GM19023 (cell line): ENCODE measurements at regions not wholly inside any gene's neighbourhood (a gene's known extent, or its start where the extent isn't known, plus 50 kb on each side); places are given as distances from the start of the nearest gene placed in this dataset.

Experiments
- ATAC-seq: cut with Tn5 transposase; IDR thresholded peaks from one replicate; pipeline ENCODE4 v1.9.1; 2021; ENCODE audit warnings: mild to moderate bottlenecking, moderate library complexity; ENCODE audit not compliant: unreplicated experiment

DNA sequence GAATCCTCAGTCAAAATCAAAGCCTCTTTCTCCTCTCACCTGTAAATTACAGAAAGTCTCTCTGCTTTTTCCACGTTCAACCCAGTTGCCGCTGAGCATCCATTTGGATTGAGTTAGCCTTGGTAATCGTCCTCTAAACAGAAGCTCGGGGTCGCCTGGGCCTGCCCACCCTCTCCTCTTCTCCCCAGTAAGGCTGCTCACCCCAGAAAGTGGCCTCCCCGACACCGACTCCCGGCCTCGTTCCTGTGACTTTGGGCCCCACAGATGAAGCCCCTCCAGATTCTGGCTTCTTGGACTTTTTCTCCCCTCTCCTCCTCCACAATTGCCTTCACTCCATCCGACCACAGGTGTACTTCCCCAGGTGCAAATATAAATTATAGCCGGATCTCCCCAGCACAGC, 1500.0 kb downstream of the BRD1 start:
- no peak for ATAC-seq

DNA sequence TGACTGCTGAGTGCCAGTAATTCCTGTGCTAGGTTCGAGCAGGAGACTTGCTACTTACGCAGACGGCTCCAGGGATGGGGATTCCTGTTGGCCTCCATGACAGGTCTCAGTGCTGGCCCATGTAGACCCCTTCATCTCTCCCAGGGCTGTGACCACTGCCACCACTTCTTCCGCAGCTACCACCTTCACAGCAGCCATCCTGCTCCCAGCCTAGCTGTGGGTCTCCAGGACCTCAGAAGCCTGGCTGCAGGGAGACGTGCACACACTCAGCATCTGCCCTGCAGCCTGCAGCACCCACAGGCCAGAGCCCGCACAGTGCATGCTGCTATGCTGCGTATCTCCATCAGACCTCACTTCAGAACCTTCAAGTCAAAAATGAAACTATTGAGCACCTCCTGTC, 1503.9 kb downstream of the BRD1 start:
- no peak for ATAC-seq

DNA sequence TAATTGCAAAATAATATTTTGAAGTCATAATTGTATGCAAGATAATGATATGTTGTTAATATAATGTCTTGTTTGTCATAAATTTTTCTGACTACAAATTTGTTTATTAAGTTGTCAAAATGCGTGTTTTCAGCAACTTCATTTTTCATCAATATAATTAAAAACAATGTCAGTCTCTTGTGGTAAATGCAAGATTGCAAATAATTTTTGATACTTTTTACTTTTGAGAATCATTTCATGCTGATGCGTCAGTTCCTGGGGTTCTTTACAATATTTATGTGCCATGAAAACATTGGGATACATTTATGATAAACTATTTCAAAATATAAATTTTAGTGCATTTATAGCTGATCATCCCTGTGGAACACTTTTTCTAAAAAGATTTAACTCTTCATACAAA, 1504.8 kb downstream of the BRD1 start:
- ATAC-seq: no peak

DNA sequence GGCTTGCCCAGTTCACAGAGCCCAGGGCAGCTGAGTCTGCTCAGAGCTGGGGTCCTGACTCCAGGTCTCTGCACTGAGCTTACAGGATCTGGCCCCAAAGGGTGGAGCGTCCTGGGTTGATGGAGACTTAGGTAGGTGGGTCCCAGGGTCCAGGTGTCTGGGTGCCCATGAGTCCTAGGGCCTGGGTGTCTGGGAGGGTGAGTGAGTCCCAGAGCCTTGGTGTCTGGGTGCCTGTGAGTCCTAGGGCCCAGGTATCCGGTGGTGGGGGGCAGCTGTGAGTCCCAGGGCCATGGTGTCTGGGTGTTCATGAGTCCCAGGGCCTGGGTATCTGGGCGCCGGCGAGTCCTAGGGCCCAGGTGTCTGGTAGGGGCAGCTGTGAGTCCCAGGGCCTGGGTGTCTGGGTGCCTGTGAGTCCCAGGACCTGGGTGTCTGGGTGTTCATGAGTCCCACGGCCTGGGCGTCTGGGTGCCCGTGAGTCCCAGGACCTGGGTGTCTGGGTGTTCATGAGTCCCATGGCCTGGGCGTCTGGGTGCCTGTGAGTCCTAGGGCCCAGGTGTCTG, 1505.6 kb downstream of the BRD1 start:
- no peak for ATAC-seq

DNA sequence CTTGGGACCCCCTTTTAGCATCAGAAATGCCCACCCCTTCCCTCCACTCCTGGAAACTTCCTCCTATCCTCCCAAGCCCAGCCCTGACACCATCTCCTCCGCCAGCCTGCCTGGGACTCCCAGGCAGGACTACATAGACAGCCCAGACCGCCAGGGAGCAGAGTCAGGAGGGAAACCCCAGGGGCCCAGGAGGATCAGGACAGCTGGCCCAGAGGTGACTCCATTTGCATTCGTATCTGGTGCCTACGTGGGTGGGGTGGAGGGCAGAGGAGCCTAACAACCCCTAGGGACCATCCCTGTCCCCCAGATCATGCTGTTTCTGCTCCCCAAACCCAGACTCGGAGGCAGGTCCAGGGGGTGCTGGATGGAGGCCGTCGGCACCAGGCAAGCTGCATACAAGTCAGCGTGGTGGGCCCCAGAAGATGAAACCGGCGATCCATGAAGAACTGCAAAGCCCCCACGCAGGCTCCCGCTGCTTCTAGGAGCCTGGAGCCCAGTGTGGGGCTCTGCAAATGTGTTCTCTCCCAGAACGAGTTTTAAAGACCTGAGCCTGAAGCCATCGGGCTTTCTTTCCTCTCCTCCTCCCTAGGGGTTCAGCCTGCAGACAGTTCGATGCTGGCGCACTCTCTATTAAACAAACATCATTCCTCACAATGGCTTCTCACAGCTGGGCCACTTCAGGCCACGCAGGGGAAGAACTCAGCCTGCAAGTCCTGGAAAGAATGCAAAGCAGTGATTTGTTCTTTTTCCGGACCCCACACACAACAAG, 1506.8 kb downstream of the BRD1 start:
- no peak for ATAC-seq

DNA sequence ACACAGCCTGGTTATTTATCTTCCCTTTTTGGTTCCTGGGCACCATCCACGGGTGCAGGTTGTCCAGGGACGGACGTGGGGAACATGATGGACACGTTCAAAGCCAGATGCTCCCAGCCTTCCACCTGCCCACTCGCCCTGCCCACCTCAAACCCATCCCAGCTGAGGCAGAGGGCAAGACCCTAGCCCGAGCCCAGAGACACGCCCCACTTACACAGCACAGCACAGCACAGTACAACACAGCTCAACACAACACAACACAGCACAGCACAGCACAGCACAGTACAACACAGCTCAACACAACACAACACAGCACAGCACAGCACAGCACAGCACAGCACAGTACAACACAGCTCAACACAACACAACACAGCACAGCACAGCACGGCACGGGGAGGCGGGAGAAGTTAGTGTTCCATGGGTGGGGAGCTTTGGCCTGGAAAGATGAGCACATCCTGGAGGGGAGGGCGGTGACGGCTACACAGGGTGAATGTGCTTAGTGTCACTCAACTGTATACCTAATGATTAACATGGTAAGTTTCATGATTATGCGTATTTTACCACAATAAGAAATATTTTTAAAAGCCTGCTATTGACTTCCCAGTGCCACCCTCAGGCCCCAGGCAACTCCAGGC, 1507.5 kb downstream of the BRD1 start:
- ATAC-seq: no peak

DNA sequence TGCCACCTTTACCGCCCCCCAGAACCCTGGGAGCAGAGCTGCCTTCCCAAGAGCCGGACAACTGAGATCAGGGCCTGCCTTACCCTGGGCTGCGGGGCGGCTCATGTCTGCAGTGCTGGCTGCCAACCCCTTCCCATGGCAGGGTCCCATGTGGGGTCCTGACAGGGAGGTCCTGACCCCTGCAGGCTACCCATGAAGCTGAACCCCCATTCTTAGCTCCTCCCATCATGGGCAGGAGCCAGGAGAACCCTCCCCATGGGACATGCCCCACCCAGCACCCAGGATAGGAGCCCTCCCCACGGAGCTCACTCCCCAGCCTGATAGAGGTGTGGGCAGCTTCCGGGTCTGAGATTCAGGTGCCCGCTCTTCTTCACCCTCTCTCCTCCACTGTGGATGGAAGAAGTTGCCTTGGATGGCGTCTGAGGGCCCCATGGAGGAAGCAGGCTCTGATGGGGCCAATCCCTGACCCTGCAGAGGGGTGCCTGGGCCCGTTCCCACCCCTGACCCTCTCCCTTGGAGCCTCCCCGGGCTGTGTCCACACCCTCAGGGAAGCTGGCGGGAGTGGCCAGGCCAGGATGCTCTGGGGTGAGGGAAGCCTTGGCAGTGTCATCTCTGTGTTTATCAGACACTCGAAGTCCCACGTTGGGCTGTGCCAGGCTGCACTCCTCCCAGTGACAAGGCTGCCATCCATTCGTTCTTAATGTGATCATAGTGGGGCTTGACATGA, 1508.2 kb downstream of the BRD1 start:
- ATAC-seq: no peak

DNA sequence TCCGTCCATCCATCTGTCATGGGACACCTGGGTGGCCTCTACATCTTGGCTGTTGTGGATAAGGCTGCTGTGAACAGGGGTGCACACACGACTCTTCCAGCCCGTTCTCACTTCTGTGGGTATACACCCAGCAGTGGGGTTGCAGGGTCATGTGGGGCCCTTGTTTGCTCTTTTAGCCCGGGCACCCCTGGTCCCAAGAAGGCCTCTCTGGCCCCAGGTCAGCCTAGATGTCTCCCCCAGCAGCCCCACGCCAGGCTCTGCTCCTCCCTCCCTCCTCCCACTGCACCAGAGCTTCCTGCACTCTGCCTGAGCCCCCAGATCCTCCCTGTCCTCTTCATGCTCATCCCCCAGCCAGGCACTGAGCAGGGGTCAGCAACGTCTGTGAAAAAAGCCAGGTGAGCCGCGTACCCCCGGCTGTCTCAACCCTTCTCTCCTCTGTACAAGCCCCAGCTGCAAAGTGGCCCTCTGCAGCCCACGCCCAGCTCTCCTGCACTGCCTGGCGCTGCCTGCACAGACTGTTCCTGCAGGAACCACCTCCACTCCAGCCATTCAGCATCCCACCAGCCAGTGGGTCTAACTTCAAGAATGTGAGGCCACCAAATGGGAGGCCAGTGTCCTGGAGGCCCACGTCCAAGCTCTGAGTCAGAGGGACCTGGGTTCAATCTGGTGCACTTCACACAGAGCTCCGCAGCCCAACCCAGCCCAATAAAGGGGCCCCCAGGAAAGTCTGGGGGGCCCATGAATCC, 1508.9 kb downstream of the BRD1 start:
- no peak for ATAC-seq

DNA sequence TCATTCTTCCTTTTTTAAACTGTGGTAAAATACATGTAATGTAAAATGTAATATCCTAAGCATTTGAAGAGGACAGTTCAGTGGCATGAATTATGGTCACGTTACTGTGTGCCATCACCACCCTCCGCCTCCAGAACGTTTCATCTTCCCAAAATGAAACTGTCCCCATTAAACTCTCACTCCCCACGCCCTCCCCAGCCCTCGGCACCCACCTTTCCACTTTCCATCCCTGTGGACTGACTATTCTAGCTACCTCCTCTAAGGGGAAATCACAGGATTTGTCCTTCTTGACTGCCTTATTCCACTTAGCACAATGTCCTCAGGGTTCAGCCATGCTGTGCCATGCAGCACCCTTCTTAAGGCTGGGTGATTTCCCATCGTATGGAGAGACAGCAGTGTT, 1509.5 kb downstream of the BRD1 start:
- no peak for ATAC-seq

DNA sequence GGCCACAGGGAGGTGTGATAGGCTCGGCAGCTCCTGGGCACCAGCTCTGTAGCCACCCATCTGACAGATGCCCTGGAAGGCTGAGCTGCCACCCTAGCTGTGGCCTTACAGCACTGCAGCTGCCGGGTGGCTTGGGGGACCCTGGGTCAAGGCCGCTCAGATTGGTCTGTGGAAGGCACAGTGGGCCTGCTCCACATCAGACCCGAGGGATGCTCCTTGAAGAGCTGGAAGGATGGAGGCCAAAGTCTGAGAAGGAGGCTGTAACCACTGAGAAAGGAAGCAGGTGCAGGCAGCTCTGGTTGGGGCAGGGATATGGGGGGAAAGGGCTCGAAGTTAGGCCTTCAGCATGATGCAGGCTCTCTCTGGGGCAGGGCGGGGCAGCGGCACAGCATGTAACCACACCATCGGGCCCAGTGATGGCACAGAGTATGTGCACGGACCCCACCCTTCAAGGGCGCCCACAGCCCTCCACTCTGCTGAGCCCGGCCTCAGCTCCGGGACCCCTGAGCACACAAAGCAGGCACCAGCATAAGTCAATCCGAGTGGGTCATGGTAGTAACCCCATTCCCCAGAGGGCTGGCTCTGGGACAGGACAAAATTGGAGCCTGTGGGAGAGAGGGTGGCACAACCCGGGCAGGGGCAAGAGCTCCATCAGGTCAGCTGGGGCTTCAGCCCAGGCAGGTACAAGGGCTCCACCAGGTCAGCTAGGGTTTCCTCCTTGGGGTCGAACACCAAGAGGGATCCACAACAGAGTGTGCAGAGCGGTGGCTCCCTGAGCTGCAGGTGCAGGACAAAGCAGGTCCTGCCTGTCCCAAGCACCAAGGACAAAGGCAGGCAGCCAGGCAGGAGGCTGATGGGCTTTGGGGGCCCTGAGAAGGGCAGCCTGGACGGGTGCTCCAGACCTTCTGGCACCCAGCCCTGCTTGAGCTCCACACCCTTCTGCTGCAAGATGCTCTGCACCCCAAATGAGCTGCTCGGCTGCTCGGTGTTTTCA, 1511.1 kb downstream of the BRD1 start:
- no peak for ATAC-seq

DNA sequence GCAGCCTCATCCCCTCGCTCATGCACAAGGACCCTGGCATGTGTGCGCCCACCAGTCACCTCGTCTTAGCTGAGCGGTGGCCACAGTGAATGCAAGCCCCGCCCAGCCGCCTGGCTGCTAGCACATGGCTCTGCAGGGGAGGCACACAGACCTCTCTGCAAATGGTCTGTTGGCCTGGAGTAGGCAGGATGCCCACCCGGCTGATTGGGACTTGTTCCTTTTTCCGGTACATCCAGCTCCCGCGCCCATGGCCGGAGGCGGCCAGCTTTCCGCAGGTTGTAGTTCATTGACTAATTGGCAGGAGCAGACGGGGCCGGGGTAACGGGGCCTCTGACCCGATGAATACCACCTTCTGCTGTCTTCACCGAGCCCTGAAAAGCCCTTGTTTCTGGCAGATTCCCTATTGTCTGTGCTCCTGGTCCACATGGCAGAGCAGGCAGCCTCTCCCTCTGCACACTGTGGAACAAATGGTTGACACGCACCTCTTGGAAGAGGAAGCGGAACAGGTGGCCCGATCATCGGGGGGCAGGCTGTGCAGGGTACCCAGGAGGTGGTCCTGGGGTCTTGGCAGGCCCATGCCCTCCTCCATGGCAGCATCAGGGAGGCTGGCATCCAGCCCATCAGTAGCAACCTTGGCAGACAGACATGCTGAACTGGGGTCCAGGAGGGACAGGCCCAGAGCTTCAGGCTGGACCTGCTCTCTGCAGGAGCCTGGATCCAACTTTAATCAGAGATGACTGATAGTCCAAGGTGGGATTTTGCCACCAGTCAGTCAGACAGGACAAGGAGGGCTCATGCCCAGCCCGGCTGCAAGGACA, 1512.0 kb downstream of the BRD1 start:
- ATAC-seq: no peak

DNA sequence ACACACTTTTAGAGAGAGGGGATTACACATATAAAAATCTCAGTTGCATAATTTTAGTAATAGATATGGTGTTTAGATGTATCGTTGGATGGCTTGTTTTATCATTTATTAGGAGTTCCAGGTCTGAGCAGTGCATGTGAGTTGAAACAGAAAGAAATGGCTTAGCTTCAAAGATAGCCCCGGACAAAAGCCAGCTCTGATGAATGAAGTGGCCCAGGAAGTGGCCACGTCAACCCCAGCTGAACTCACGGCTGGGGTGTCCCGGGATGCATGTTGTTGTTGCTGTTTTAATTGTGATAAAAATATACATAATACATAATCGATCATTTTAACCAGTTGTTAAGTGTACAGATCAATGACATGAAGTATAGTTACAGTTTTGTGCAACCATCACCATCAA, 1513.6 kb downstream of the BRD1 start:
- ATAC-seq: no peak

DNA sequence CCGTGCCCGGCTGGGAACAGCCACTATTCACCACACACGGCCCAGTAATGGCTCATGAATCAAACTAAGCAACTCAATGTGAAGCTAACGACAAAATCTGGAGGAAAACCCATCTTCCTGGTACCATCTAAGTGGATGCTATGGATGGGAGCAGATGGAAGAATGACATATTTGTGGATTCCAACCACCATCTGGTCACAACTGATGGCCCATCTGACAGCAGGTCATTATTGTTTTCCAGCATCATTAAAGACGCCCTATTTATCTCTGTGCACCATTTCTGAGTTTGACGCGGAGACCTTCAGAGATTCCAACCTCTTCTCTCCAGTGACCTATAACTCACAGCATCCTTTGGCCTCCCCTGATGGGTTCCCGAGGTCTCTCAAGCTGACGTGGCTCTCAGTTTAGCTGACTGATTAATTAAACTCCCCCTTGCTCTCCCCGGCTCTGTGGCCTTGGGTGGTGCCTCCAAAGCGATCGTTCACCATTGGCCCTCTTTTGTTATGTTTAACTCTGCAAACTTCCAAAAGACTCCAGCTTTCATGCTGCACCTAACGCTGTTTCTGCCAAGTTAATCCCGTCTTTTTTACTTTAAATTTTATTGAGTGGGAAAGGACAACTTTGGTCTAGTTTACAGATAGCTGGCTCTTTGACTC, 1514.4 kb downstream of the BRD1 start:
- ATAC-seq: no peak

DNA sequence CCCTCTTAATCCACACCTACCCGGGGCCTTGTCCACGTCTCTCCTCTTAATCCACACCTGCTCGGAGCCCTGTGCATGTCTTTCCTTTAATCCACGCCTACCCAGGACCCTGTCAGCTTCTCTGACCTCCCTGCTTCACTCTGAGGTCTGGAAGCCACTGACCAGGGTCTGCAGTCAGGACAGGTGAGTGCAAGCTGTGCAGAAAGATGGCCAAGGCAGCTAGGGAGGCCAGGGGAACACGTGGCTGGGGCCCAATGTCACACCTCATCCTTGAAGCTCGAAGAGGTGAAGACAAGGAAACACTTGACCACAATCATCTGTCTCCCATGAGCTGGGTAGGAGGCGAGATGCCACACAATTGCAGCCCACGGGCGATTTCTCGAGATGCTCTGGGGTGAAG, 1516.9 kb downstream of the BRD1 start:
- no peak for ATAC-seq

DNA sequence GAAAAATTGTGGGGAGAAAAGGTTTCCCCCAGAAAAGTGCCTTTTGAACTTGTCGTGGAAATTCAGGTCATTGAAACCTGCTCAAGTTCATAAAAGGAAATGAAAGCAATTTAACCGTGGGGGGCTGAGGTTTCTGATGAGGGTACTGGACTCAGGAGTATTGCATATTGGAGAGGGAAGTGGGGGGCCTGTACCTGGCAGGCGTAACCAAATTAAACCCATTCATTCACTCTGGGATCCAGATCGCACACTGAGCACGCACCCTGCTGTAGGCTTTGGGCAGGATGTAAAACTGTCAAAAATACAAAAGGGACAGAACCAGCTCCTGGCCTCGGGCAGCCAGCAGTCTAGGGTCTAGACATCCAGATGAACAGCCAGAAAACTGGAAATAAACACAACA, 1517.4 kb downstream of the BRD1 start:
- ATAC-seq: no peak

DNA sequence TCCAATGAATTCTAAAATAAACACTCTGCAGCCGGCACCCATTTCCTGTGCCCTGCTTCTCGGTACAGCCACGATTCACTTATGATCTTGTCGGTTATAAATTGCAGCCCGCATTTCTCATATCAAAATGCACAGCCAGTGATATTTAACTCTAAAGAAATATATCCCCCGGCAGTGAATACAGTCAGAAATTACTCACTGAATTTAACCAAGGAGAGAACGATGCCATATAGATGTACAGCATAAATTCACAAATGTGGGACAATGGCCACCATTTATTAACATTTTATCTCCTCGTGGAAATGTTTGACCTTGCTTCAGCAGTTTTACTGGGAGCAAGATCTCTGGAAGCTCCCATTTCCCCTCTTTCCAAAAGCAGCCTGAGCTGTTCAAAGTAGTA, 1517.8 kb downstream of the BRD1 start:
- ATAC-seq: no peak

DNA sequence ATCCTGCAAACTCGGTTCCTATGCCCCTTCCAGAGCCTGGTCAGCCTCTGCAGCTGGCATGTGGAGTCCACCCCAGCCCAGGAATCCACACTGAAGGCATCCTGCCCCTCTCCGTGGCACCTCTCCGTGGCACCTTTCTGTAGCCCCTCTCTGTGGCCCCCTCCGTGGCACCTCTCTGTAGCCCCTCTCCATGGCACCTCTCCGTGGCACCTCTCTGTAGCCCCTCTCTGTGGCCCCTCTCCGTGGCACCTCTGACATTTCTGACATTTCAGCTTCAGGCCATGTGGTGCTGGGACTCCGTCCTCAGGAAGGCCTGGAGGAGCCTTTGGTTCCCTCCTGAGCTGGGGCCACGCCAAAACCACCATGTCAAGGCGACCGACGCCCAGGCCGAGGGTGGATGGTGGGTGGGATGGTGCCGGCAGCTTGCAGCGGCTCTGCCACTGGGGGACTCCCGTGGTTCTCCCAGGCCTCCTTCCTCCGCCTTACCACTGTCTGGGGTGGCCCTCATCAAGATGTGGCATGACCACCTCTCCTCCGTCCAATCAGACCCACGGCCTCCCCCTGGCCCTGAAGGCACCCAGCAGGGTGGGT, 1518.5 kb downstream of the BRD1 start:
- ATAC-seq: no peak

DNA sequence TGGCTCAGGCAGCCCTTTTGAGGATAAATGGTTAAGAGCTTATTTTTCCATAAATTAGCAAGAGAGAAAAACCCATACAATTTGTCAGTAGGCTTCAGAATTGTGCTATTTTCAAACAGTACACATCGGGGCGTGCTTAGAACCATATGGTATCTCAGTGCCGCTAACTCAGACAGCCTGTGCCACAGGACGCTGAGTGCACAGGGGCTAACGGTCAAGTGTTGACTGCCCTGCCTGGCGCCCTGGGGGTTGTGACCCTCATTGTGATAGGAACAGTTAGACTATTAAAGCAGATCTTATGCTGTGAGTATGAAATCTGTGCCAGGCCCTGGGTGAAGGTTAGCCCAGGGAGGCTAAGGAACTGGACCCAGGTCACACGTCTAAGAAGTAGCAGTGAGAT, 1519.7 kb downstream of the BRD1 start:
- ATAC-seq: no peak
